GM12878 (cell line): ENCODE measurements at regions not wholly inside any gene's neighbourhood (a gene's known extent, or its start where the extent isn't known, plus 50 kb on each side); places are given as distances from the start of the nearest gene placed in this dataset.

Experiments
- ATAC-seq: fragments of 200-7000 bp; cut with Tn5 transposase; 3 replicates; pipeline ENCODE4 v1.9.1; 2020; ENCODE audit warnings: mild to moderate bottlenecking, moderate library complexity
- BruUV-seq: library from RNA; stranded (reverse); fragments of 400-500 nt; replicated peaks from 2 replicates; lab custom pipeline; 2021; lab: Mats Ljungman, UMichigan
- CTCF ChIA-PET: fragments of 300-600 bp; sonication (Branson Sonifier 250); formaldehyde crosslinking; extraction: SDS; loops from one replicate; lab custom pipeline; 2021; ENCODE audit warnings: inconsistent platforms; lab: Yijun Ruan, JAX
- POLR2A ChIA-PET: fragments of 350-600 bp; formaldehyde crosslinking; extraction: SDS; loops from one replicate; lab custom pipeline; 2021; ENCODE audit warnings: inconsistent platforms; lab: Charles Lee
- RAD21 ChIA-PET: fragments of 300-600 bp; sonication (Branson Sonifier 250); formaldehyde crosslinking; loops from one replicate; lab custom pipeline; 2023; ENCODE audit warnings: antibody characterized with exemption; ENCODE audit not compliant: unreplicated experiment; lab: Charles Lee
- SMC1A ChIA-PET: fragments of 300-600 bp; sonication (Branson Sonifier 250); formaldehyde crosslinking; loops from one replicate; lab custom pipeline; 2023; ENCODE audit not compliant: unreplicated experiment, uncharacterized antibody; lab: Charles Lee
- DNase-seq: peaks from one replicate; pipeline ENCODE4 v3.0.0-alpha.2; 2011; ENCODE audit warnings: low read depth, low spot score
- FAIRE-seq: peaks from 3 replicates; lab custom pipeline; 2011; peaks lifted over from hg19 to GRCh38; lab: Jason Lieb, UNC
- H2AFZ ChIP-seq: 2 replicates; pipeline ENCODE4 v1.6.0; 2011; ENCODE audit warnings: low read depth, low read length, control low read depth; ENCODE audit not compliant: control insufficient read depth
- H3K27ac ChIP-seq: 2 replicates; pipeline ENCODE4 v1.5.1; 2011; ENCODE audit warnings: control low read depth; ENCODE audit not compliant: control insufficient read depth, insufficient read depth
- H3K27me3 ChIP-seq, 2 experiments: replicated peaks in 1 of 2; 2 replicates each; pipeline versions ENCODE4 v1.6.0 to v1.6.1; 2011; ENCODE audit warnings: low read length in 1 of 2; ENCODE audit not compliant: control insufficient read depth in 2 of 2, insufficient read depth in 2 of 2
- H3K36me3 ChIP-seq, 2 experiments: 2 replicates each; pipeline ENCODE4 v1.5.1; 2011; ENCODE audit warnings: low read length in 1 of 2; ENCODE audit not compliant: control insufficient read depth in 2 of 2, insufficient read depth in 2 of 2
- H3K4me1 ChIP-seq: 2 replicates; pipeline ENCODE4 v1.6.1; 2011; ENCODE audit warnings: mild to moderate bottlenecking, low read length, moderate library complexity, mixed read lengths; ENCODE audit not compliant: control insufficient read depth, insufficient read depth
- H3K4me2 ChIP-seq: 2 replicates; pipeline ENCODE4 v1.6.0; 2011; ENCODE audit warnings: control low read depth; ENCODE audit not compliant: control insufficient read depth, insufficient read depth
- H3K4me3 ChIP-seq: fragments of 200-600 bp; sonication (generic); 2 replicates; pipeline ENCODE4 v1.5.1; 2016
- H3K79me2 ChIP-seq: 2 replicates; pipeline ENCODE4 v1.6.0; 2011; ENCODE audit warnings: low read length; ENCODE audit not compliant: control insufficient read depth, insufficient read depth
- H3K9ac ChIP-seq: 2 replicates; pipeline ENCODE4 v1.8.0; 2011; ENCODE audit warnings: low read length, control low read depth, mixed read lengths; ENCODE audit not compliant: control insufficient read depth, insufficient read depth
- H3K9me3 ChIP-seq: replicated peaks from 3 replicates; pipeline ENCODE4 v1.5.1; 2011; ENCODE audit warnings: mild to moderate bottlenecking, low read length; ENCODE audit not compliant: control insufficient read depth, insufficient read depth
- H4K20me1 ChIP-seq: 2 replicates; pipeline ENCODE4 v1.6.0; 2011; ENCODE audit not compliant: control insufficient read depth, insufficient read depth
- BRCA1 ChIP-seq: IDR thresholded peaks from 2 replicates; pipeline ENCODE4 v1.6.1; 2011; ENCODE audit warnings: low read depth, low read length, improper control_type of control experiment
- CBX3 ChIP-seq: fragments of 200-600 bp; sonication (generic); IDR thresholded peaks from 2 replicates; pipeline ENCODE4 v1.6.1; 2016; ENCODE audit warnings: low read depth, borderline replicate concordance
- CHD1 ChIP-seq: IDR thresholded peaks from 2 replicates; pipeline ENCODE4 v1.6.1; 2012; ENCODE audit warnings: low read depth, low read length, improper control_type of control experiment
- ETV6 ChIP-seq, 2 experiments: fragments of 450-650 bp in 1 of 2; IDR thresholded peaks in 1 of 2; conservative IDR thresholded peaks in 1 of 2; 2 replicates each; pipeline ENCODE4 v1.6.1; 2014; ENCODE audit warnings: antibody characterized with exemption in 1 of 2, borderline replicate concordance in 1 of 2, low read depth in 1 of 2, mild to moderate bottlenecking in 1 of 2, moderate library complexity in 1 of 2
- MTA3 ChIP-seq: IDR thresholded peaks from 2 replicates; pipeline ENCODE4 v1.6.1; 2012; ENCODE audit warnings: low read length, inconsistent platforms, borderline replicate concordance
- PAX5 ChIP-seq: IDR thresholded peaks from 2 replicates; pipeline ENCODE4 v1.6.1; 2011; ENCODE audit warnings: low read depth, low read length, borderline replicate concordance
- PML ChIP-seq: IDR thresholded peaks from 2 replicates; pipeline ENCODE4 v1.6.1; 2012; ENCODE audit warnings: low read length, inconsistent platforms
- RELA ChIP-seq: fragments of 450-650 bp; IDR thresholded peaks from 2 replicates; pipeline ENCODE4 v1.8.0; 2014; ENCODE audit warnings: borderline replicate concordance; ENCODE audit not compliant: partially characterized antibody
- YY1 ChIP-seq: IDR thresholded peaks from 2 replicates; pipeline ENCODE4 v1.6.1; 2011; ENCODE audit warnings: low read depth, mild to moderate bottlenecking, low read length
- ZNF384 ChIP-seq: IDR thresholded peaks from 2 replicates; pipeline ENCODE4 v1.6.1; 2012; ENCODE audit warnings: low read depth, mild to moderate bottlenecking, low read length, improper control_type of control experiment, borderline replicate concordance
- WGBS: methylation state at CpG from one replicate; pipeline ENCODE4 v1.1.6; 2016; ENCODE audit warnings: low lambda C conversion rate; ENCODE audit not compliant: insufficient replicate concordance, insufficient coverage; ENCODE audit errors: missing lambda C conversion rate; 5-methylcytosine and 5-hydroxymethylcytosine counted together
- in situ Hi-C: fragments of 300-500 bp; cut with MboI; formaldehyde crosslinking; loops from 9 replicates; pipeline ENCODE4 v1.14.3; 2018; ENCODE audit warnings: mixed read lengths
- intact Hi-C: fragments of 100-400 bp; cut with micrococcal nuclease; formaldehyde crosslinking; loops from one replicate; pipeline ENCODE4 v1.14.2; 2022; ENCODE audit not compliant: unreplicated experiment
- TF ChIP-seq, protein P1 (sequence below): fragments of 450-650 bp; formaldehyde crosslinking; IDR thresholded peaks from 2 replicates; pipeline ENCODE4 v1.4.0; 2022; ENCODE audit warnings: mild to moderate bottlenecking, moderate library complexity
- TF ChIP-seq, protein P2 (sequence below): IDR thresholded peaks from 2 replicates; pipeline ENCODE4 v1.6.1; 2011; ENCODE audit warnings: low read depth, mild to moderate bottlenecking, low read length, moderate library complexity, borderline replicate concordance; ENCODE audit errors: extremely low read depth

DNA sequence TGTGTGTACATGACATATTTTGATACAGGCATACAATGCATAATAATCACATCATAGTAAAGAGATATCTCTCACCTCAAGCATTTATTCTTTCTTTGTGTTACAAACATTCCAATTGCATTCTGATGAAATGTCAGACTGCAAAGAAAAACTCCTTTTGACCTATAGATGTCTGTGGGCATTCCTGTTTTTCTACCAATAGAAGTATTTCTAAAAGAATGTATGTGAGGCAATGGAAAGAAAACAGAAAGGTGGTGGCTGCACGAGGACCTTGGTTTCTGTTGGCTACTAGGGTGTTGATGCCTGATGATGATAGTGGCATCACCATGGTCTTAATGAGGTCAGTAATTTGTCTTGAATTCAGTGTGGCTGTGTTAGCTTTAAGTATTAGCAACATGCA lies 137.0 kb upstream of the ANO3 start (continued):
- TF ChIP-seq RELA, result no peak
- no peak for TF ChIP-seq PAX5
- TF ChIP-seq CBX3, result no peak
- TF ChIP-seq BRCA1, result no peak
- TF ChIP-seq MTA3, result no peak
- TF ChIP-seq, protein P1, sequence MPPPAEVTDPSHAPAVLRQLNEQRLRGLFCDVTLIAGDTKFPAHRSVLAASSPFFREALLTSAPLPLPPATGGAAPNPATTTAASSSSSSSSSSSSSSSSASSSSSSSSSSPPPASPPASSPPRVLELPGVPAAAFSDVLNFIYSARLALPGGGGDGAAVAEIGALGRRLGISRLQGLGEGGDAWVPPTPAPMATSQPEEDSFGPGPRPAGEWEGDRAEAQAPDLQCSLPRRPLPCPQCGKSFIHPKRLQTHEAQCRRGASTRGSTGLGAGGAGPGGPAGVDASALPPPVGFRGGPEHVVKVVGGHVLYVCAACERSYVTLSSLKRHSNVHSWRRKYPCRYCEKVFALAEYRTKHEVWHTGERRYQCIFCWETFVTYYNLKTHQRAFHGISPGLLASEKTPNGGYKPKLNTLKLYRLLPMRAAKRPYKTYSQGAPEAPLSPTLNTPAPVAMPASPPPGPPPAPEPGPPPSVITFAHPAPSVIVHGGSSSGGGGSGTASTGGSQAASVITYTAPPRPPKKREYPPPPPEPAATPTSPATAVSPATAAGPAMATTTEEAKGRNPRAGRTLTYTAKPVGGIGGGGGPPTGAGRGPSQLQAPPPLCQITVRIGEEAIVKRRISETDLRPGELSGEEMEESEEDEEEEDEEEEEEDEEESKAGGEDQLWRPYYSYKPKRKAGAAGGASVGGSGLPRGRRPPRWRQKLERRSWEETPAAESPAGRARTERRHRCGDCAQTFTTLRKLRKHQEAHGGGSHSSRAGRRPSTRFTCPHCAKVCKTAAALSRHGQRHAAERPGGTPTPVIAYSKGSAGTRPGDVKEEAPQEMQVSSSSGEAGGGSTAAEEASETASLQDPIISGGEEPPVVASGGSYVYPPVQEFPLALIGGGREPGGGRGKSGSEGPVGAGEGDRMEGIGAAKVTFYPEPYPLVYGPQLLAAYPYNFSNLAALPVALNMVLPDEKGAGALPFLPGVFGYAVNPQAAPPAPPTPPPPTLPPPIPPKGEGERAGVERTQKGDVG (CRISPR knock-in tag), result no peak
- TF ChIP-seq, protein P2, sequence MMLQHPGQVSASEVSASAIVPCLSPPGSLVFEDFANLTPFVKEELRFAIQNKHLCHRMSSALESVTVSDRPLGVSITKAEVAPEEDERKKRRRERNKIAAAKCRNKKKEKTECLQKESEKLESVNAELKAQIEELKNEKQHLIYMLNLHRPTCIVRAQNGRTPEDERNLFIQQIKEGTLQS, result no peak

DNA sequence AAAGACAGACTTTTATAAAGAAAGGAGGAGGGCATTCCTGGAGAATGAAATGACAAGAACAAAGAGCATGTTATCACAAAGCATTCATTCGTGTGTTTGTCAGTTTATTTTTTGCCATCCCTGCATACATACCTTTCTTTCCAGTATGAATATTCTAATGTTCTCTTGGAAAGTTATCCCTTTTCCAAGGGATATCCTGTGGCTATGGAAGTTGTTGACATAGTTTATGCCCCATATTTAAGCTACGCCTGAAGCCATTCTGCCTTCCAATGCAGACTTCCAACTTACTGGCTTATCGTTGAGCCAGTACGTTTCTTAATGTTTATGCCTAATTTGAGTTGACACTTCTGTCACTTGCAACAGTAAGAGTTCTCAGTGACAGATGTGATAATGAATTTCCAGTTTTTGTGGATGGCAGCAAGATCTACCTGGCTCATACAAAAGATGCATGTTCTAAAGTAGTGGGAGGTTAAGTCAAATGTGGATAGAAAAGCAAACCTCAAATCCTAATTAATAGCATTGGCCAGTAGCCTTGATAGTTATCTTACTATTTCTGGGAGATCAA lies 133.3 kb upstream of the ANO3 start:
- no peaks in the 10 kb centered on the region for H3K9me3 ChIP-seq
- WGBS, result 62% methylated on average over 4 of the region's 4 CpGs
- no peak overlapping the region for H2AFZ ChIP-seq
- ChIA-PET SMC1A (no interaction called here), RAD21 (no interaction called here), POLR2A (no interaction called here), CTCF (no interaction called here)
- H3K79me2 ChIP-seq, result no peaks in the 10 kb centered on the region
- no peaks in the 10 kb centered on the region for H4K20me1 ChIP-seq
- no peak overlapping the region for H3K4me2 ChIP-seq
- H3K4me3 ChIP-seq, result no peak overlapping the region
- ATAC-seq (no peak), FAIRE-seq (no peak), DNase-seq (no peak)
- no peak overlapping the region for H3K27ac ChIP-seq
- H3K9ac ChIP-seq, result no peak overlapping the region
- in situ Hi-C loops, result no loop called here
- H3K4me1 ChIP-seq, result no peaks in the 10 kb centered on the region
- no TSS peak for BruUV-seq
- H3K36me3 ChIP-seq, result no peaks in the 10 kb centered on the region
- TF ChIP-seq YY1 (no peak), CHD1 (no peak), ZNF384 (no peak), PML (no peak), ETV6 (conservative IDR thresholded peaks at IDR 0.05 in 1 of 2, IDR thresholded peaks at IDR 0.05 in 1 of 2; ENCODE audit: borderline replicate concordance in 1 of 2, low read depth in 1 of 2) (no peak)
- no peaks in the 10 kb centered on the region for H3K27me3 ChIP-seq
- intact Hi-C loops, result no loop called here
